A549 (cell line): ENCODE measurements at regions not wholly inside any gene's neighbourhood (a gene's known extent, or its start where the extent isn't known, plus 50 kb on each side); places are given as distances from the start of the nearest gene placed in this dataset.

Source experiments
- CEBPB ChIP-seq, 2 experiments: fragments of >200 bp in 1 of 2; sonication (Bioruptor Twin) in 1 of 2; formaldehyde crosslinking in 1 of 2; IDR thresholded peaks; 2 replicates each; pipeline ENCODE4 v1.6.1; 2012 to 2016
- CTCF ChIP-seq: fragments of >200 bp; sonication (Bioruptor Twin); formaldehyde crosslinking; IDR thresholded peaks from 3 replicates; pipeline ENCODE4 v1.5.1; 2016
- ELK1 ChIP-seq: fragments of 150-350 bp; IDR thresholded peaks from 2 replicates; pipeline ENCODE4 v1.6.1; 2014; ENCODE audit warnings: low read depth, mild to moderate bottlenecking, low read length
- FOXS1 ChIP-seq: fragments of 250-450 bp; sonication (Bioruptor Pico); IDR thresholded peaks from 2 replicates; pipeline ENCODE4 v1.5.0; 2020; ENCODE audit warnings: mild to moderate bottlenecking, moderate library complexity
- JUN ChIP-seq, 2 experiments: fragments of >200 bp; sonication (Bioruptor Twin); formaldehyde crosslinking; IDR thresholded peaks; 2 replicates in 1 of 2; 3 replicates in 1 of 2; pipeline ENCODE4 v1.6.1; 2016 to 2017
- MAFK ChIP-seq: fragments of 450-650 bp; IDR thresholded peaks from 2 replicates; pipeline ENCODE4 v1.6.1; 2014; ENCODE audit not compliant: partially characterized antibody
- MYC ChIP-seq: IDR thresholded peaks from 2 replicates; pipeline ENCODE4 v1.6.1; 2012; ENCODE audit warnings: mild to moderate bottlenecking, inconsistent platforms, low read length, improper control_type of control experiment, borderline replicate concordance
- POLR2A ChIP-seq: IDR thresholded peaks from 2 replicates; pipeline ENCODE4 v1.6.1; 2012; ENCODE audit warnings: mild to moderate bottlenecking, low read length
- RAD21 ChIP-seq, 2 experiments: fragments of >200 bp in 1 of 2; sonication (Bioruptor Twin) in 1 of 2; formaldehyde crosslinking in 1 of 2; IDR thresholded peaks in 1 of 2; conservative IDR thresholded peaks in 1 of 2; 2 replicates in 1 of 2; 3 replicates in 1 of 2; pipeline ENCODE4 v1.6.1; 2012 to 2018; ENCODE audit warnings: inconsistent platforms in 1 of 2
- RCOR1 ChIP-seq: fragments of 150-350 bp; IDR thresholded peaks from 2 replicates; pipeline ENCODE4 v1.6.1; 2014; ENCODE audit warnings: antibody characterized with exemption, low read length, low read depth
- REST ChIP-seq: fragments of 200-600 bp; sonication (generic); IDR thresholded peaks from 2 replicates; pipeline ENCODE4 v1.6.1; 2016; ENCODE audit warnings: antibody characterized with exemption, mild to moderate bottlenecking, moderate library complexity
- TP53 ChIP-seq: fragments of 250-450 bp; sonication (Bioruptor Pico); IDR thresholded peaks from 2 replicates; pipeline ENCODE4 v1.5.0; 2021; ENCODE audit warnings: mild to moderate bottlenecking, moderate library complexity
- USF2 ChIP-seq: fragments of 450-650 bp; IDR thresholded peaks from 2 replicates; pipeline ENCODE4 v1.6.1; 2014; ENCODE audit warnings: antibody characterized with exemption
- ZFP36 ChIP-seq: fragments of 450-650 bp; IDR thresholded peaks from 2 replicates; pipeline ENCODE4 v1.6.1; 2014; ENCODE audit warnings: borderline replicate concordance; ENCODE audit not compliant: partially characterized antibody

- no peak for TF ChIP-seq CTCF
- TF ChIP-seq TP53 (CRISPR knock-in tag): no peak
- TF ChIP-seq REST: no peak
- TF ChIP-seq POLR2A: no peak
- no peak for TF ChIP-seq JUN (IDR thresholded peaks at IDR 0.05)
- no peak for TF ChIP-seq CEBPB (IDR thresholded peaks at IDR 0.05)
- TF ChIP-seq ELK1: no peak
- TF ChIP-seq RAD21 (conservative IDR thresholded peaks at IDR 0.05 in 1 of 2, IDR thresholded peaks at IDR 0.05 in 1 of 2): no peak
- no peak for TF ChIP-seq USF2
- no peak for TF ChIP-seq RCOR1
- no peak for TF ChIP-seq FOXS1 (CRISPR knock-in tag)
- TF ChIP-seq MYC: no peak
- TF ChIP-seq ZFP36: no peak
- TF ChIP-seq MAFK: no peak
Measured at GRCh38 chr6:132972971-132973370, 158.6 kb downstream of the RPS12 start.
